Choroid plexus epithelial cell (primary cell): ENCODE measurements at regions not wholly inside any gene's neighbourhood (a gene's known extent, or its start where the extent isn't known, plus 50 kb on each side); places are given as distances from the start of the nearest gene placed in this dataset.
A peak's percentile ranks its signal among the peaks of the same experiment; 100 is the strongest.

Experiments used
- DNase-seq: peaks from one replicate; pipeline ENCODE4 v3.0.0-alpha.2; 2010; ENCODE audit warnings: low read depth
- H3K4me3 ChIP-seq: 2 replicates; pipeline ENCODE4 v1.5.1; 2011; ENCODE audit warnings: low read depth, mild to moderate bottlenecking, control low read depth, low read length, moderate library complexity
- CTCF ChIP-seq: conservative IDR thresholded peaks from 2 replicates; pipeline ENCODE4 v1.5.1; 2011; ENCODE audit warnings: low read depth, mild to moderate bottlenecking, control low read depth, inconsistent platforms, low read length, moderate library complexity

GRCh38 chr10:45501791-45502190, 127.8 kb downstream of the ALOX5 start:
- TF ChIP-seq CTCF, result no peak
- H3K4me3 ChIP-seq, result no peak overlapping the region
- DNase-seq, result no peak

- no peak for DNase-seq
- TF ChIP-seq CTCF, result no peak
- no peak overlapping the region for H3K4me3 ChIP-seq
These were observed 126.8 kb downstream of the ALOX5 start for GRCh38 chr10:45500798-45501197.

GRCh38 chr10:45500304-45500703, 126.3 kb downstream of the ALOX5 start:
- no peak overlapping the region for H3K4me3 ChIP-seq
- TF ChIP-seq CTCF, result no peak
- DNase-seq, result no peak

GRCh38 chr10:45495438-45496152, 121.6 kb downstream of the ALOX5 start:
- peak; percentile 25 for DNase-seq
- no peak overlapping the region for H3K4me3 ChIP-seq
- no peak for TF ChIP-seq CTCF
